Mesendoderm (in vitro differentiated cells): ENCODE measurements at regions not wholly inside any gene's neighbourhood (a gene's known extent, or its start where the extent isn't known, plus 50 kb on each side); places are given as distances from the start of the nearest gene placed in this dataset.

Experiments used
- DNase-seq: peaks from one replicate; pipeline ENCODE4 v3.0.0; 2013
- H2AK5ac ChIP-seq: 2 replicates; pipeline ENCODE4 v1.6.1; 2013; ENCODE audit warnings: low read length, inconsistent platforms
- H2BK120ac ChIP-seq: 2 replicates; pipeline ENCODE4 v1.6.1; 2013; ENCODE audit warnings: low read depth, mild to moderate bottlenecking, low read length, moderate library complexity, mixed read lengths
- H2BK15ac ChIP-seq: replicated peaks from 2 replicates; pipeline ENCODE4 v1.6.1; 2013; ENCODE audit warnings: low read depth, mild to moderate bottlenecking, moderate library complexity
- H2BK5ac ChIP-seq: 2 replicates; pipeline ENCODE4 v1.6.1; 2013; ENCODE audit warnings: low read length, inconsistent platforms
- H3K18ac ChIP-seq: 2 replicates; pipeline ENCODE4 v1.6.1; 2013; ENCODE audit warnings: mild to moderate bottlenecking, low read length, mixed read lengths
- H3K23ac ChIP-seq: one replicate; pipeline ENCODE4 v1.6.1; 2013; ENCODE audit warnings: low read length
- H3K27ac ChIP-seq: 2 replicates; pipeline ENCODE4 v1.5.1; 2013; ENCODE audit warnings: low read depth, mild to moderate bottlenecking, inconsistent platforms, low read length, moderate library complexity
- H3K27me3 ChIP-seq: 2 replicates; pipeline ENCODE4 v1.6.1; 2013; ENCODE audit warnings: low read length, control low read depth, mild to moderate bottlenecking, inconsistent platforms; ENCODE audit not compliant: insufficient read depth, poor library complexity
- H3K36me3 ChIP-seq: 2 replicates; pipeline ENCODE4 v1.6.1; 2013; ENCODE audit warnings: low read length, inconsistent platforms; ENCODE audit not compliant: control insufficient read depth, insufficient read depth
- H3K4ac ChIP-seq: one replicate; pipeline ENCODE4 v1.6.1; 2013; ENCODE audit warnings: low read depth, mild to moderate bottlenecking, low read length, moderate library complexity
- H3K4me1 ChIP-seq: 2 replicates; pipeline ENCODE4 v1.6.1; 2013; ENCODE audit warnings: low read depth, low read length, inconsistent platforms; ENCODE audit not compliant: control insufficient read depth
- H3K4me2 ChIP-seq: 2 replicates; pipeline ENCODE4 v1.6.1; 2013; ENCODE audit warnings: low read length
- H3K4me3 ChIP-seq: 2 replicates; pipeline ENCODE4 v1.5.1; 2013; ENCODE audit warnings: mild to moderate bottlenecking, low read length
- H3K56ac ChIP-seq: one replicate; pipeline ENCODE4 v1.6.1; 2013; ENCODE audit warnings: low read length
- H3K79me1 ChIP-seq: 2 replicates; pipeline ENCODE4 v1.6.1; 2013; ENCODE audit warnings: low read length, inconsistent platforms
- H3K79me2 ChIP-seq: 2 replicates; pipeline ENCODE4 v1.6.1; 2013; ENCODE audit warnings: mild to moderate bottlenecking, low read length; ENCODE audit not compliant: control insufficient read depth, insufficient read depth
- H3K9ac ChIP-seq: 2 replicates; pipeline ENCODE4 v1.6.1; 2013; ENCODE audit warnings: low read length, inconsistent platforms
- H4K5ac ChIP-seq: one replicate; pipeline ENCODE4 v1.6.1; 2013; ENCODE audit warnings: low read length
- H4K8ac ChIP-seq: one replicate; pipeline ENCODE4 v1.6.1; 2013; ENCODE audit warnings: low read depth, mild to moderate bottlenecking, control low read depth, low read length, moderate library complexity
- WGBS: extraction: QIAGEN DNeasy Blood & Tissue Kit; methylation state at CpG from one replicate; pipeline ENCODE4 v1.1.7; 2013; ENCODE audit warnings: low lambda C conversion rate, missing lambda C conversion rate; ENCODE audit not compliant: insufficient coverage; ENCODE audit errors: extremely low coverage; 5-methylcytosine and 5-hydroxymethylcytosine counted together

- WGBS: no CpG with 5 or more reads among the region's 1 CpG
- H2BK15ac ChIP-seq: no peak overlapping the region
- H2AK5ac ChIP-seq: no peak overlapping the region
- no peaks in the 10 kb centered on the region for H3K36me3 ChIP-seq
- no peak overlapping the region for H3K56ac ChIP-seq
- no peak overlapping the region for H3K4ac ChIP-seq
- no peaks in the 10 kb centered on the region for H3K27me3 ChIP-seq
- H3K23ac ChIP-seq: no peak overlapping the region
- no peak for DNase-seq
- H3K4me3 ChIP-seq: no peak overlapping the region
- H3K27ac ChIP-seq: no peak overlapping the region
- no peaks in the 10 kb centered on the region for H3K79me2 ChIP-seq
- no peak overlapping the region for H2BK120ac ChIP-seq
- H4K5ac ChIP-seq: no peak overlapping the region
- H2BK5ac ChIP-seq: no peak overlapping the region
- H3K4me1 ChIP-seq: peaks cover 2% of the 10 kb centered on the region
- no peaks in the 10 kb centered on the region for H3K79me1 ChIP-seq
- no peak overlapping the region for H3K4me2 ChIP-seq
- H3K9ac ChIP-seq: no peak overlapping the region
- H3K18ac ChIP-seq: no peak overlapping the region
- H4K8ac ChIP-seq: no peak overlapping the region
Observed at GRCh38 chr6:146872426-146872785, 273.6 kb downstream of the ADGB start.

GRCh38 chr6:146874278-146875018, 275.7 kb downstream of the ADGB start:
- Histone ChIP-seq H3K9ac (no peak overlapping the region), H3K36me3 (no peaks in the 10 kb centered on the region), H3K4me3 (no peak overlapping the region), H3K18ac (no peak overlapping the region), H2BK120ac (no peak overlapping the region), H3K4me1 (peaks cover 2% of the 10 kb centered on the region), H3K56ac (no peak overlapping the region), H3K27ac (no peak overlapping the region), H2BK5ac (no peak overlapping the region), H2BK15ac (no peak overlapping the region), H3K4ac (no peak overlapping the region), H3K23ac (no peak overlapping the region), H2AK5ac (no peak overlapping the region), H3K27me3 (no peaks in the 10 kb centered on the region), H4K8ac (no peak overlapping the region), H4K5ac (no peak overlapping the region), H3K4me2 (no peak overlapping the region), H3K79me2 (no peaks in the 10 kb centered on the region), H3K79me1 (no peaks in the 10 kb centered on the region)
- no CpG with 5 or more reads among the region's 4 CpGs for WGBS
- peak; percentile 28 for DNase-seq

GRCh38 chr6:146875927-146876270, 277.1 kb downstream of the ADGB start:
- H3K79me2 ChIP-seq: no peaks in the 10 kb centered on the region
- peak overlapping the region; percentile 55 for H3K4ac ChIP-seq
- no peak overlapping the region for H2BK15ac ChIP-seq
- H3K4me1 ChIP-seq: peaks cover 2% of the 10 kb centered on the region
- no peak overlapping the region for H3K9ac ChIP-seq
- H2BK120ac ChIP-seq: no peak overlapping the region
- no peak overlapping the region for H2AK5ac ChIP-seq
- H3K36me3 ChIP-seq: no peaks in the 10 kb centered on the region
- H3K4me3 ChIP-seq: no peak overlapping the region
- H3K4me2 ChIP-seq: no peak overlapping the region
- H2BK5ac ChIP-seq: no peak overlapping the region
- no peaks in the 10 kb centered on the region for H3K79me1 ChIP-seq
- H3K27me3 ChIP-seq: no peaks in the 10 kb centered on the region
- H3K27ac ChIP-seq: peak overlapping the region; percentile 26
- peak overlapping the region; percentile 75 for H3K18ac ChIP-seq
- no CpG with 5 or more reads among the region's 4 CpGs for WGBS
- H3K56ac ChIP-seq: no peak overlapping the region
- H3K23ac ChIP-seq: no peak overlapping the region
- H4K5ac ChIP-seq: no peak overlapping the region
- DNase-seq: peak; percentile 8
- peak overlapping the region; percentile 56 for H4K8ac ChIP-seq

- H3K4me2 ChIP-seq: no peak overlapping the region
- H3K56ac ChIP-seq: no peak overlapping the region
- no peak overlapping the region for H2BK5ac ChIP-seq
- no peak overlapping the region for H3K4me3 ChIP-seq
- DNase-seq: peak; percentile 94
- no peak overlapping the region for H3K9ac ChIP-seq
- no peaks in the 10 kb centered on the region for H3K36me3 ChIP-seq
- no peaks in the 10 kb centered on the region for H3K79me2 ChIP-seq
- H2BK15ac ChIP-seq: no peak overlapping the region
- no peaks in the 10 kb centered on the region for H3K27me3 ChIP-seq
- H3K4me1 ChIP-seq: peaks cover 7% of the 10 kb centered on the region
- peak overlapping the region; percentile 26 for H3K27ac ChIP-seq
- H2AK5ac ChIP-seq: no peak overlapping the region
- no peaks in the 10 kb centered on the region for H3K79me1 ChIP-seq
- H2BK120ac ChIP-seq: no peak overlapping the region
- H3K23ac ChIP-seq: no peak overlapping the region
- peak overlapping the region; percentile 75 for H3K18ac ChIP-seq
- no peak overlapping the region for H4K5ac ChIP-seq
- no peak overlapping the region for H4K8ac ChIP-seq
- WGBS: 100% methylated on average over 2 of the region's 9 CpGs
- peak overlapping the region; percentile 55 for H3K4ac ChIP-seq
Observed at GRCh38 chr6:146876271-146877151, 277.7 kb downstream of the ADGB start.

GRCh38 chr6:146878168-146878951, 279.6 kb downstream of the ADGB start:
- DNase-seq: no peak
- no peak overlapping the region for H3K4ac ChIP-seq
- H3K79me2 ChIP-seq: no peaks in the 10 kb centered on the region
- H3K79me1 ChIP-seq: no peaks in the 10 kb centered on the region
- H2BK120ac ChIP-seq: no peak overlapping the region
- H3K23ac ChIP-seq: no peak overlapping the region
- H2BK5ac ChIP-seq: no peak overlapping the region
- no peak overlapping the region for H3K4me3 ChIP-seq
- H3K27me3 ChIP-seq: no peaks in the 10 kb centered on the region
- peaks cover 9% of the 10 kb centered on the region for H3K4me1 ChIP-seq
- H3K9ac ChIP-seq: no peak overlapping the region
- no peak overlapping the region for H3K56ac ChIP-seq
- H2BK15ac ChIP-seq: no peak overlapping the region
- H3K36me3 ChIP-seq: no peaks in the 10 kb centered on the region
- no peak overlapping the region for H3K27ac ChIP-seq
- H3K4me2 ChIP-seq: no peak overlapping the region
- no CpG with 5 or more reads among the region's 1 CpG for WGBS
- H2AK5ac ChIP-seq: no peak overlapping the region
- no peak overlapping the region for H3K18ac ChIP-seq
- no peak overlapping the region for H4K8ac ChIP-seq
- H4K5ac ChIP-seq: no peak overlapping the region
